LNCaP clone FGC (cell line): ENCODE measurements at regions not wholly inside any gene's neighbourhood (a gene's known extent, or its start where the extent isn't known, plus 50 kb on each side); places are given as distances from the start of the nearest gene placed in this dataset.

Experiments
- DNase-seq: peaks from one replicate; pipeline ENCODE4 v3.0.0-alpha.2; 2011; ENCODE audit warnings: low read depth
- H3K4me3 ChIP-seq: 2 replicates; pipeline ENCODE4 v1.5.1; 2011; ENCODE audit warnings: mild to moderate bottlenecking, low read depth, low read length, control low read depth
- CTCF ChIP-seq: IDR thresholded peaks from 2 replicates; pipeline ENCODE4 v1.5.1; 2012; ENCODE audit warnings: mild to moderate bottlenecking; ENCODE audit not compliant: control insufficient read depth, insufficient read depth; ENCODE audit errors: extremely low read depth

- no peak for TF ChIP-seq CTCF
- H3K4me3 ChIP-seq = no peak overlapping the region
- DNase-seq = no peak
Measured at GRCh38 chr9:119775410-119775809, 406.2 kb upstream of the BRINP1 start.

- no peak for DNase-seq
- TF ChIP-seq CTCF = no peak
- H3K4me3 ChIP-seq = no peak overlapping the region
Measured at GRCh38 chr9:119773823-119774222, 404.6 kb upstream of the BRINP1 start.

- TF ChIP-seq CTCF = no peak
- no peak for DNase-seq
- H3K4me3 ChIP-seq = no peak overlapping the region
Measured at GRCh38 chr9:119771341-119771740, 402.1 kb upstream of the BRINP1 start.

GRCh38 chr9:119768266-119768665 is 399.0 kb upstream of the BRINP1 start:
- DNase-seq = no peak
- TF ChIP-seq CTCF = no peak

GRCh38 chr9:119765632-119766175 is 396.5 kb upstream of the BRINP1 start:
- DNase-seq = no peak
- no peak for TF ChIP-seq CTCF
- H3K4me3 ChIP-seq = no peak overlapping the region

More at GRCh38 chr9:119768266-119768665, 399.0 kb upstream of the BRINP1 start:
- no peak overlapping the region for H3K4me3 ChIP-seq

GRCh38 chr9:119763260-119763659 is 394.0 kb upstream of the BRINP1 start:
- H3K4me3 ChIP-seq = no peak overlapping the region
- TF ChIP-seq CTCF = no peak
- no peak for DNase-seq

GRCh38 chr9:119761812-119762211 is 392.6 kb upstream of the BRINP1 start:
- no peak for TF ChIP-seq CTCF

More at GRCh38 chr9:119761812-119762211, 392.6 kb upstream of the BRINP1 start:
- no peak for DNase-seq
- H3K4me3 ChIP-seq = no peak overlapping the region
